HG02610 (cell line): ENCODE measurements at regions not wholly inside any gene's neighbourhood (a gene's known extent, or its start where the extent isn't known, plus 50 kb on each side); places are given as distances from the start of the nearest gene placed in this dataset.

Experiments used
- ATAC-seq: cut with Tn5 transposase; IDR thresholded peaks from one replicate; pipeline ENCODE4 v1.9.1; 2021; ENCODE audit warnings: mild to moderate bottlenecking, moderate library complexity; ENCODE audit not compliant: unreplicated experiment

GRCh38 chr9:129403779-129404620, 216.9 kb downstream of the C9orf50 start:
- ATAC-seq, result no peak

- no peak for ATAC-seq
Measured at GRCh38 chr9:129402931-129403778, 217.7 kb downstream of the C9orf50 start.

- no peak for ATAC-seq
Measured at GRCh38 chr9:129402371-129402739, 218.5 kb downstream of the C9orf50 start.

- ATAC-seq, result no peak
Measured at GRCh38 chr9:129401623-129402370, 219.1 kb downstream of the C9orf50 start.

- no peak for ATAC-seq
Measured at GRCh38 chr9:129400971-129401622, 219.8 kb downstream of the C9orf50 start.

GRCh38 chr9:129400001-129400970, 220.6 kb downstream of the C9orf50 start:
- ATAC-seq, result no peak

- ATAC-seq, result no peak
Measured at GRCh38 chr9:129399634-129399990, 221.3 kb downstream of the C9orf50 start.

- no peak for ATAC-seq
Measured at GRCh38 chr9:129398961-129399633, 221.0 kb upstream of the IER5L start.

- no peak for ATAC-seq
Measured at GRCh38 chr9:129398101-129398960, 220.3 kb upstream of the IER5L start.

- ATAC-seq, result no peak
Measured at GRCh38 chr9:129397335-129397734, 219.3 kb upstream of the IER5L start.

GRCh38 chr9:129396365-129396708, 218.3 kb upstream of the IER5L start:
- no peak for ATAC-seq

GRCh38 chr9:129395633-129396364, 217.7 kb upstream of the IER5L start:
- ATAC-seq, result no peak

GRCh38 chr9:129394886-129395279, 216.8 kb upstream of the IER5L start:
- ATAC-seq, result no peak

GRCh38 chr9:129394061-129394885, 216.2 kb upstream of the IER5L start:
- no peak for ATAC-seq

GRCh38 chr9:129393064-129393463, 215.0 kb upstream of the IER5L start:
- ATAC-seq, result no peak

GRCh38 chr9:129392093-129392541, 214.1 kb upstream of the IER5L start:
- no peak for ATAC-seq

GRCh38 chr9:129391221-129391661, 213.2 kb upstream of the IER5L start:
- ATAC-seq, result no peak
